ENCODE measurements at regions not wholly inside any gene's neighbourhood (a gene's known extent, or its start where the extent isn't known, plus 50 kb on each side); places are given as distances from the start of the nearest gene placed in this dataset.

- no peaks in the 10 kb centered on the region for H3K4me1 Mint-ChIP-seq
- H2AFZ ChIP-seq (ENCODE audit: insufficient read depth, low read depth, low read length, poor library complexity, severe bottlenecking), result no peak overlapping the region
- peaks cover 0 to 13% (median 10%) of the 10 kb centered on the region in 7 donors for H3K9me3 Mint-ChIP-seq
- TF ChIP-seq CTCF (IDR thresholded peaks at IDR 0.05), result no peak
- H3K27me3 Mint-ChIP-seq (ENCODE audit: low read depth in 3 of 3), result no peaks in the 10 kb centered on the region
- H3K4me1 ChIP-seq (ENCODE audit: control insufficient read depth in 1 of 2, insufficient read depth in 2 of 2, low read length in 2 of 2), result no peaks in the 10 kb centered on the region
- no peak overlapping the region for H3K4me3 Mint-ChIP-seq
- no peak overlapping the region for H3K4me3 ChIP-seq (replicated peaks in 1 of 3; ENCODE audit: low read depth in 2 of 3, low read length in 3 of 3)
- no peaks in the 10 kb centered on the region for H3K36me3 Mint-ChIP-seq
- intact Hi-C loops (cut with micrococcal nuclease), result no loop called here
- H3K27me3 ChIP-seq (ENCODE audit: control insufficient read depth in 2 of 2, insufficient read depth in 2 of 2, low read length in 2 of 2), result no peaks in the 10 kb centered on the region
- H3K9me3 ChIP-seq (replicated peaks in 1 of 2; ENCODE audit: control insufficient read depth in 1 of 2, insufficient read depth in 1 of 2, low read length in 2 of 2), result peaks cover 8 to 13% of the 10 kb centered on the region in 2 donors
- H4K20me1 ChIP-seq (ENCODE audit: insufficient read depth, low read length), result no peaks in the 10 kb centered on the region
- H3K79me2 ChIP-seq (ENCODE audit: insufficient read depth, low read length), result no peaks in the 10 kb centered on the region
- H3K9ac ChIP-seq (ENCODE audit: insufficient read depth, low read length, poor library complexity, severe bottlenecking), result no peak overlapping the region
- no peak overlapping the region for H3K27ac ChIP-seq (ENCODE audit: low read depth in 1 of 2, low read length in 2 of 2)
- no peak for DNase-seq
- H3K27ac Mint-ChIP-seq, result no peak overlapping the region
- no peaks in the 10 kb centered on the region for H3K36me3 ChIP-seq (replicated peaks in 1 of 2; ENCODE audit: control insufficient read depth in 1 of 2, insufficient read depth in 2 of 2, low read length in 2 of 2)
- no peak overlapping the region for H3K4me2 ChIP-seq (replicated peaks; ENCODE audit: extremely low read depth, low read length, poor library complexity, severe bottlenecking)
Measured at GRCh38 chr2:142308744-142309143, 177.9 kb upstream of the LRP1B start.

- Mint-ChIP-seq H3K36me3 (no peaks in the 10 kb centered on the region), H3K4me1 (no peaks in the 10 kb centered on the region), H3K27me3 (ENCODE audit: low read depth in 3 of 3) (no peaks in the 10 kb centered on the region), H3K27ac (no peak overlapping the region), H3K4me3 (no peak overlapping the region), H3K9me3 (peaks cover 0 to 14% (median 10%) of the 10 kb centered on the region in 7 donors)
- Histone ChIP-seq H3K27ac (ENCODE audit: low read depth in 1 of 2, low read length in 2 of 2) (no peak overlapping the region), H3K9me3 (replicated peaks in 1 of 2; ENCODE audit: control insufficient read depth in 1 of 2, insufficient read depth in 1 of 2, low read length in 2 of 2) (peaks cover 8 to 13% of the 10 kb centered on the region in 2 donors), H3K79me2 (ENCODE audit: insufficient read depth, low read length) (no peaks in the 10 kb centered on the region), H3K4me1 (ENCODE audit: control insufficient read depth in 1 of 2, insufficient read depth in 2 of 2, low read length in 2 of 2) (no peaks in the 10 kb centered on the region), H4K20me1 (ENCODE audit: insufficient read depth, low read length) (no peaks in the 10 kb centered on the region), H2AFZ (ENCODE audit: insufficient read depth, low read depth, low read length, poor library complexity, severe bottlenecking) (no peak overlapping the region), H3K27me3 (ENCODE audit: control insufficient read depth in 2 of 2, insufficient read depth in 2 of 2, low read length in 2 of 2) (no peaks in the 10 kb centered on the region), H3K36me3 (replicated peaks in 1 of 2; ENCODE audit: control insufficient read depth in 1 of 2, insufficient read depth in 2 of 2, low read length in 2 of 2) (no peaks in the 10 kb centered on the region), H3K9ac (ENCODE audit: insufficient read depth, low read length, poor library complexity, severe bottlenecking) (no peak overlapping the region), H3K4me2 (replicated peaks; ENCODE audit: extremely low read depth, low read length, poor library complexity, severe bottlenecking) (no peak overlapping the region), H3K4me3 (replicated peaks in 1 of 3; ENCODE audit: low read depth in 2 of 3, low read length in 3 of 3) (no peak overlapping the region)
- DNase-seq, result no peak
- TF ChIP-seq CTCF (IDR thresholded peaks at IDR 0.05), result no peak
- intact Hi-C loops (cut with micrococcal nuclease), result no loop called here
- WGBS (ENCODE audit: insufficient coverage), result 52% methylated on average over 2 of the region's 4 CpGs
Measured at GRCh38 chr2:142307616-142308115, 176.8 kb upstream of the LRP1B start.
